ENCODE measurements at regions not wholly inside any gene's neighbourhood (a gene's known extent, or its start where the extent isn't known, plus 50 kb on each side); places are given as distances from the start of the nearest gene placed in this dataset.

DNA sequence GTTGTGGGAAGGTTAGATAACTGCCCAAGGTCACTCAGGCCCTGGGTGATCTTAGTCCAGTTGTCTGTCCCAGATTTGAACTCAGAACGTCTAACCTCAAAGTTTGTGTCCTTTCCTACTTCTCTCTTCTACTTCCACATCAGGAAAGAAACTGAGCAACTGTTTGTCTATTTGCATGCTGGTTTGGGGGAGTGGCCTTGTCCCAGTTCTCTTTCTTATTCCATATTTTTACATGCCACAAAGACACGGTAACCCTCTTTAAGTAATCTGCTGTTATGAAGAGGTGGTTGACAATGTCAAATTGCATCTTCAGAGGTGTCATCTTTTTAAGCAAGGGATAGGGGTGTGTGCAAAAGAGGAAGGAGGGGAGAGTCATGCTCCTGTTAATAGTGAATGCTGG is 432.5 kb downstream of the HS3ST3B1 start:
- no peak for TF ChIP-seq CTCF (IDR thresholded peaks at IDR 0.05)
- no peak for TF ChIP-seq POLR2AphosphoS5 (IDR thresholded peaks at IDR 0.05)
- TF ChIP-seq POLR2A (IDR thresholded peaks at IDR 0.05): no peak
- peaks cover 0 to 5% of the 10 kb centered on the region in 2 donors for H3K4me1 ChIP-seq
- H3K9me3 ChIP-seq: no peaks in the 10 kb centered on the region
- H3K27me3 ChIP-seq: no peaks in the 10 kb centered on the region
- no peaks in the 10 kb centered on the region for H3K36me3 ChIP-seq
- intact Hi-C loops (cut with DNase I; ENCODE audit: low total_unique reads): no loop called here
- no peak overlapping the region for H3K27ac ChIP-seq
- DNase-seq (ENCODE audit: low spot score in 2 of 2): no peak
- no peak overlapping the region for H3K4me3 ChIP-seq

- TF ChIP-seq CTCF (IDR thresholded peaks at IDR 0.05) (no peak), POLR2A (IDR thresholded peaks at IDR 0.05) (no peak), POLR2AphosphoS5 (IDR thresholded peaks at IDR 0.05) (no peak)
- no peaks in the 10 kb centered on the region for H3K27me3 ChIP-seq
- DNase-seq (ENCODE audit: low spot score in 2 of 2): no peak
- no peak overlapping the region for H3K27ac ChIP-seq
- intact Hi-C loops (cut with DNase I; ENCODE audit: low total_unique reads): no loop called here
- H3K9me3 ChIP-seq: no peaks in the 10 kb centered on the region
- no peaks in the 10 kb centered on the region for H3K36me3 ChIP-seq
- no peaks in the 10 kb centered on the region for H3K4me1 ChIP-seq
- no peak overlapping the region for H3K4me3 ChIP-seq
Measured at GRCh38 chr17:14732211-14732610, 431.3 kb downstream of the HS3ST3B1 start.

- H3K4me3 ChIP-seq: no peak overlapping the region
- TF ChIP-seq POLR2AphosphoS5 (IDR thresholded peaks at IDR 0.05): no peak
- TF ChIP-seq POLR2A (IDR thresholded peaks at IDR 0.05): no peak
- no peak for TF ChIP-seq CTCF (IDR thresholded peaks at IDR 0.05)
- DNase-seq (ENCODE audit: low spot score in 2 of 2): no peak
- no peaks in the 10 kb centered on the region for H3K9me3 ChIP-seq
- no peaks in the 10 kb centered on the region for H3K4me1 ChIP-seq
- H3K27me3 ChIP-seq: no peaks in the 10 kb centered on the region
- H3K36me3 ChIP-seq: no peaks in the 10 kb centered on the region
- intact Hi-C loops (cut with DNase I; ENCODE audit: low total_unique reads): no loop called here
- no peak overlapping the region for H3K27ac ChIP-seq
Measured at GRCh38 chr17:14731591-14731990, 430.7 kb downstream of the HS3ST3B1 start.

DNA sequence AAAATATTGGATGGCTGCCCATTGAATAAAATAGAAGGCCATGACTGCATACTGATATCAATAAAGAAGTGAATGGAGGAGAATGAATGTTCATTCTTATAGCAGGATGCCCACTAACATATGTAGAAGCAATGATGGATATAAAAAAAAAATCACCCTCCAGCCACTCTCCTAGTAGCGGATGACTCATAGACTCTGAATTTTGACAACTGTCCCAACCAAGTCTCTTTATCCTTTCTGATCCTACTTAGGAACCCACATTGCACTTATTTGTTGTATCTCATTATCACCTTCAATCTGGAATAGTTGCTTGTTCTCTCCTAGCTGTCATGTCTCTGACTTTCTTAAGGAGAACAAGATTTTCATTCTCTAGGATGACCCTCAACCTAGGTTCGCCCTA is 429.9 kb downstream of the HS3ST3B1 start:
- intact Hi-C loops (cut with DNase I; ENCODE audit: low total_unique reads): no loop called here
- H3K27ac ChIP-seq: no peak overlapping the region
- TF ChIP-seq POLR2AphosphoS5 (IDR thresholded peaks at IDR 0.05) (no peak), CTCF (IDR thresholded peaks at IDR 0.05) (no peak), POLR2A (IDR thresholded peaks at IDR 0.05) (no peak)
- H3K36me3 ChIP-seq: no peaks in the 10 kb centered on the region
- no peak overlapping the region for H3K4me3 ChIP-seq
- H3K9me3 ChIP-seq: no peaks in the 10 kb centered on the region
- H3K27me3 ChIP-seq: no peaks in the 10 kb centered on the region
- DNase-seq (ENCODE audit: low spot score in 2 of 2): no peak
- no peaks in the 10 kb centered on the region for H3K4me1 ChIP-seq

DNA sequence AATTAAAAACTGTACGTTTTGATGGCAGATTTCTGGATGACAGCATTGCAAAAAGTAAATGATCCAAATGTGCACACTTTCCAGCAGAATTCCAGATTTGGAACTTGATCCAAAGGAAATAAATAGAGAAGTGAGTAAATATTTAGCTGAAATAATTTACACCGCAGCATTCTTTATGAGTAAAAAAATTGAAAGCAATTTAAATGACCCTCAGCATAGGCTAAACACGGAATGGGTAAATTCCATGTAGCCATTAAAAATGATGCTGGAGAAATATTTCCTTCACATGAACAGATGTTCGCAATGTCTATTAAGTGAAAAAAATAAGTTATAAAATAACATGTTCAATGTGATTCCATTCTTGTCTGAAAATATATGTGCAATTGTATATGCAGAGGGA is 424.8 kb downstream of the HS3ST3B1 start:
- H3K27me3 ChIP-seq: no peaks in the 10 kb centered on the region
- H3K27ac ChIP-seq: no peak overlapping the region
- no peaks in the 10 kb centered on the region for H3K4me1 ChIP-seq
- no peaks in the 10 kb centered on the region for H3K9me3 ChIP-seq
- TF ChIP-seq CTCF (IDR thresholded peaks at IDR 0.05): no peak
- no peak for TF ChIP-seq POLR2A (IDR thresholded peaks at IDR 0.05)
- no peak for TF ChIP-seq POLR2AphosphoS5 (IDR thresholded peaks at IDR 0.05)
- intact Hi-C loops (cut with DNase I; ENCODE audit: low total_unique reads): no loop called here
- no peak overlapping the region for H3K4me3 ChIP-seq
- H3K36me3 ChIP-seq: no peaks in the 10 kb centered on the region
- DNase-seq (ENCODE audit: low spot score in 2 of 2): no peak

Data from breast epithelium (tissue), 4 donors.